Pancreas (tissue), 10 donors: ENCODE measurements at regions not wholly inside any gene's neighbourhood (a gene's known extent, or its start where the extent isn't known, plus 50 kb on each side); places are given as distances from the start of the nearest gene placed in this dataset.

Experiments
- ATAC-seq, 4 donors: fragments of 200-7000 bp; cut with Tn5 transposase; one replicate each; pipeline versions ENCODE4 v1.8.0 to v1.9.1; 2020; ENCODE audit warnings: mild to moderate bottlenecking in 4 of 4, moderate library complexity in 4 of 4
- DNase-seq, 6 donors: peaks; one replicate each; pipeline ENCODE4 v3.0.0-alpha.2; 2020
- FAIRE-seq: peaks from 2 replicates; lab custom pipeline; 2012; peaks lifted over from hg19 to GRCh38; lab: Jason Lieb, UNC
- H3K27ac ChIP-seq, 4 donors: fragments of 200-600 bp; sonication (generic); 1 replicate in 3 of 4; 2 replicates in 1 of 4; pipeline versions ENCODE4 v1.5.0 to v1.8.0; 2020
- H3K27me3 ChIP-seq, 4 donors: fragments of 200-600 bp; one replicate each; pipeline ENCODE4 v1.8.0; 2021
- H3K36me3 ChIP-seq, 3 donors: fragments of 200-600 bp; sonication (generic) in 1 of 3; one replicate each; pipeline versions ENCODE4 v1.5.0 to v1.8.0; 2020 to 2021
- H3K4me1 ChIP-seq, 3 donors: fragments of 200-600 bp; one replicate each; pipeline ENCODE4 v1.8.0; 2021
- H3K4me3 ChIP-seq, 4 donors: fragments of 200-600 bp; sonication (generic) in 2 of 4; one replicate each; pipeline versions ENCODE4 v1.5.0 to v1.8.0; 2020 to 2021
- H3K9me3 ChIP-seq, 4 donors: fragments of 200-600 bp; one replicate each; pipeline ENCODE4 v1.8.0; 2021
- WGBS, 2 donors: extraction: QIAGEN DNeasy Blood & Tissue Kit; methylation state at CpG; one replicate each; pipeline ENCODE4 v1.1.7; 2013; 5-methylcytosine and 5-hydroxymethylcytosine counted together
- intact Hi-C, 3 donors: fragments of 100-400 bp; cut with DNase I; formaldehyde crosslinking; loops; one replicate each; pipeline versions ENCODE4 v1.11.1 to v1.14.2; 2022
- TF ChIP-seq, protein P1 (sequence below), 4 donors: fragments of 200-600 bp; sonication (generic) in 3 of 4; IDR thresholded peaks; one replicate each; pipeline versions ENCODE4 v1.5.0 to v1.8.0; 2021; ENCODE audit warnings: antibody characterized with exemption in 4 of 4
- donor health status: healthy with polysubstance abuse.
- donor health status: DM: no; HTN: no; CAD: no; lungs with moderate emphysema.
- donor health status: DM: no; HTN: no; CAD: no.
- donor health status: control.
- donor health status: control.
- donor health status: Bipolar disorder and iron deficiency.
- donor health status: DM: yes; HTN: yes; CAD: no.
- donor health status: DM: no; HTN: no; CAD: no.
- donor health status: DM: no; HTN: no; CAD: no.
- donor health status: DM: yes; HTN: yes; CAD: no.

DNA sequence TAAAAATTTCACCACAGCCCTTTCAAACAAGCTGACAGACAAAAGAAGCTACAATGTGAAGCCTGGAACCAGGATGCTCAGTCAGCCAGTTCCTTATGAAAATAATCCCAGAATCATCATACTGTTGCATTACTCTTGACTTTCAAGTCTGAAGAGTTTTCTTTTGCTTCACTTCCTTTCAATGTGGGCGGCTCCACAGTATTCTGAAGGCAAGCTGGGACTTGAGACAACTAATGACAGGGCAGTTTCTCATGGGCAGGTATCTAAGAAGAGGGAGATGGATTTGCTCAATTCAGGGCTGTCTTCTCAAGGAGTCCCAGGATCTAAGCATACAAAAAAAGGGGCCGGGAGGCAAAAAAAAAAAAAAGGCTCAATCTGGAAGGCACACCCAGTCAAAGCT lies 173.4 kb downstream of the PAPSS1 start:
- H3K36me3 ChIP-seq: no peaks in the 10 kb centered on the region
- H3K27ac ChIP-seq: no peak overlapping the region
- H3K27me3 ChIP-seq: no peaks in the 10 kb centered on the region
- 92 to 93% methylated on average over 2 of the region's 2 CpGs for WGBS, 2 donors
- DNase-seq (no peak), FAIRE-seq (no peak), ATAC-seq (no peak)
- TF ChIP-seq, protein P1, sequence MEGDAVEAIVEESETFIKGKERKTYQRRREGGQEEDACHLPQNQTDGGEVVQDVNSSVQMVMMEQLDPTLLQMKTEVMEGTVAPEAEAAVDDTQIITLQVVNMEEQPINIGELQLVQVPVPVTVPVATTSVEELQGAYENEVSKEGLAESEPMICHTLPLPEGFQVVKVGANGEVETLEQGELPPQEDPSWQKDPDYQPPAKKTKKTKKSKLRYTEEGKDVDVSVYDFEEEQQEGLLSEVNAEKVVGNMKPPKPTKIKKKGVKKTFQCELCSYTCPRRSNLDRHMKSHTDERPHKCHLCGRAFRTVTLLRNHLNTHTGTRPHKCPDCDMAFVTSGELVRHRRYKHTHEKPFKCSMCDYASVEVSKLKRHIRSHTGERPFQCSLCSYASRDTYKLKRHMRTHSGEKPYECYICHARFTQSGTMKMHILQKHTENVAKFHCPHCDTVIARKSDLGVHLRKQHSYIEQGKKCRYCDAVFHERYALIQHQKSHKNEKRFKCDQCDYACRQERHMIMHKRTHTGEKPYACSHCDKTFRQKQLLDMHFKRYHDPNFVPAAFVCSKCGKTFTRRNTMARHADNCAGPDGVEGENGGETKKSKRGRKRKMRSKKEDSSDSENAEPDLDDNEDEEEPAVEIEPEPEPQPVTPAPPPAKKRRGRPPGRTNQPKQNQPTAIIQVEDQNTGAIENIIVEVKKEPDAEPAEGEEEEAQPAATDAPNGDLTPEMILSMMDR (IDR thresholded peaks at IDR 0.05): no peak
- intact Hi-C loops: no loop called here
- H3K4me3 ChIP-seq: no peak overlapping the region
- no peaks in the 10 kb centered on the region for H3K9me3 ChIP-seq
- H3K4me1 ChIP-seq: no peaks in the 10 kb centered on the region

DNA sequence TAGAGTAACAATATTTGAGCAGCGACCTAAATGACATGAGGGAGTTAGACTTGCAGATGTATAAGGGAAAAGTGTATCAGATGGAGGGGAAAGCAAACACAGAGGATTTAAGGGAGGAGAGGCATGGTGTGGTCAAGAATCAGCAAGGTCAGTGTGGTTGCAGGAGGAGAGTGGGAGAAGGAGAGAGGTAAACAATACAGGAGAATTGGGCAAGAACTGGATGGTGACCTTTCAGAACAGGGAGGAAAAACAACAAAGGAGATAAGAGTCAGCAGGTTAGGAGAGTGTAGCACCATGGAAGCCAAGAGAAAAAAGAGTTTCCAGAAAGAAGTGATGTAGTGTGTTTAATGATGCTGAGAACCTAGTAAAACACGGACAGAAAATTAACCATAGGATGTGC lies 178.5 kb downstream of the PAPSS1 start:
- Histone ChIP-seq H3K27me3 (no peaks in the 10 kb centered on the region), H3K9me3 (no peaks in the 10 kb centered on the region), H3K4me3 (no peak overlapping the region), H3K27ac (no peak overlapping the region), H3K36me3 (no peaks in the 10 kb centered on the region), H3K4me1 (no peaks in the 10 kb centered on the region)
- FAIRE-seq (no peak), ATAC-seq (no peak), DNase-seq (no peak)
- TF ChIP-seq, protein P1 (IDR thresholded peaks at IDR 0.05): no peak
- WGBS, 2 donors: 80 to 90% methylated on average over 2 of the region's 2 CpGs
- intact Hi-C loops: no loop called here

DNA sequence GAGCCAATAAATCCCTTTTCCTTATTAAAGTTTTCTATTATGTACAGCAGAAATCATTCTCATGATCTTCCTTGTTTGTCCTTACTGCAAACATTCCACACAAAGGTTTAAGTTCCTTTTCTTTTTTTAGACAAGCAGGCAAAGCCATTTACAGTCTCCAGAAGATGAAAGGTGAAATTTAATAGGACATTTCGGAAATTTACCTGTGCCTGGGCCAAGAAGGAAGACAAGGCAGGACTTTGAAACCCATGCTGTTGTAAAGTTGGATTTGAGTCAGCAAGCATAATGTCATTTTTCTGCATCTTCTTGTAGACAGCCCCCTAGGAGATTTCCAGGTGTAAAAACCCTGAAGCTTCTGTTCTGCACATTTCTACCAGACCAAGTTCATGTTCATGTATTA lies 188.1 kb downstream of the PAPSS1 start:
- H3K36me3 ChIP-seq: no peaks in the 10 kb centered on the region
- 63 to 68% methylated on average over 1 of the region's 1 CpG for WGBS, 2 donors
- FAIRE-seq (no peak), DNase-seq (no peak), ATAC-seq (no peak)
- no peaks in the 10 kb centered on the region for H3K9me3 ChIP-seq
- TF ChIP-seq, protein P1 (IDR thresholded peaks at IDR 0.05): no peak
- H3K4me3 ChIP-seq: no peak overlapping the region
- intact Hi-C loops: no loop called here
- no peaks in the 10 kb centered on the region for H3K4me1 ChIP-seq
- H3K27me3 ChIP-seq: no peaks in the 10 kb centered on the region
- no peak overlapping the region for H3K27ac ChIP-seq

DNA sequence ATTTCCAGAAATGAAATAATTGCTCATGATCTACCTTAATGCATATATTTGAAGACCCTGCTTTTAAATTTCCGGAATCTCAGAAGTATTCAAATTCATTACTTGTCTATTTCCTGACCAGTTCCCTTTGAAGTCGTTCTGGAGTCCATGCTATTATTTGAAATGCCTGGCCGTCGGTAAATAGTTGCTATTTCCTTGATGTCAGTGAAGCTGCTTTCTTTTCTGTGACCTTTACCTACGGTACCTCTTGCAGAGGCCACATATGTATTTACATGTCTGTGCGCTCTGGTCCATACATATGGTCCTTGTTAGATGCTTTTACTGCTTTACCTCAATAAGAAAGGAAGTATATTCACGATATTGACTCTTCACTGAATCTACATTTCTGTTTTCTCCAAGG lies 199.7 kb downstream of the PAPSS1 start:
- no peak overlapping the region for H3K27ac ChIP-seq
- no peaks in the 10 kb centered on the region for H3K4me1 ChIP-seq
- DNase-seq (no peak), ATAC-seq (no peak), FAIRE-seq (no peak)
- no peaks in the 10 kb centered on the region for H3K9me3 ChIP-seq
- intact Hi-C loops: no loop called here
- no peaks in the 10 kb centered on the region for H3K27me3 ChIP-seq
- TF ChIP-seq, protein P1 (IDR thresholded peaks at IDR 0.05): no peak
- no peaks in the 10 kb centered on the region for H3K36me3 ChIP-seq
- WGBS, 2 donors: 78 to 79% methylated on average over 7 of the region's 7 CpGs
- H3K4me3 ChIP-seq: no peak overlapping the region

DNA sequence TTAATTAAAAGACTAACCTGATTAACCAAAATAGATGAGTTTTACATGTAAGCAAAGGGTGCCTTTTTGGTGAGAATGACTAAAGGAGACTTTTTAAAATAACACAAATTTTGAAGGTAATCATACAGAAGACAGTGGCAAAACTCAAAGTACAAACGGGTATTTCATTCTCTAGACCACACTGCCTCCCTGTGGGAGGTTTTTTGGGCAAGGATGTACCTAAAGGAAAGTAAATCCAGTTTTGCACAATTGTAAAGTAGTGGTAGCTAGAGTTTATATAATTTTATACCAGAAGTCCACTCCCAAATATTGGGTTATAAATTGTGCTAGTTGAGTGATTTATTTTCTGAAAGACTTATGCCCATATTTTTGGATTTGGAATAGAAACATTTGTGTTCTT lies 201.0 kb downstream of the PAPSS1 start:
- H3K36me3 ChIP-seq: no peaks in the 10 kb centered on the region
- TF ChIP-seq, protein P1 (IDR thresholded peaks at IDR 0.05): no peak
- FAIRE-seq: no peak
- no peaks in the 10 kb centered on the region for H3K27me3 ChIP-seq
- 13 to 26% methylated on average over 1 of the region's 1 CpG for WGBS, 2 donors
- no peak overlapping the region for H3K4me3 ChIP-seq
- intact Hi-C loops: no loop called here
- DNase-seq: no peak
- H3K27ac ChIP-seq: no peak overlapping the region
- peak in 1 of 4 donors; percentile 44 for ATAC-seq
- H3K9me3 ChIP-seq: no peaks in the 10 kb centered on the region
- no peaks in the 10 kb centered on the region for H3K4me1 ChIP-seq
